Activated naive CD8-positive, alpha-beta T cell (primary cell): ENCODE measurements at regions not wholly inside any gene's neighbourhood (a gene's known extent, or its start where the extent isn't known, plus 50 kb on each side); places are given as distances from the start of the nearest gene placed in this dataset.

ENCODE experiments used
- H3K27ac Mint-ChIP-seq: one replicate; pipeline ENCODE4 v1.8.0; 2021; ENCODE audit warnings: mixed read lengths
- H3K27me3 Mint-ChIP-seq: one replicate; pipeline ENCODE4 v1.8.0; 2021; ENCODE audit warnings: mixed read lengths
- H3K36me3 Mint-ChIP-seq: one replicate; pipeline ENCODE4 v1.8.0; 2021; ENCODE audit warnings: mixed read lengths
- H3K4me1 Mint-ChIP-seq: one replicate; pipeline ENCODE4 v1.8.0; 2021; ENCODE audit warnings: low read depth, mixed read lengths
- H3K4me3 Mint-ChIP-seq: one replicate; pipeline ENCODE4 v1.8.0; 2021; ENCODE audit warnings: mild to moderate bottlenecking, mixed read lengths
- H3K9me3 Mint-ChIP-seq: one replicate; pipeline ENCODE4 v1.8.0; 2021; ENCODE audit warnings: low read depth, mixed read lengths

GRCh38 chr5:81883371-81883770, 88.5 kb upstream of the ATG10 start:
- no peaks in the 10 kb centered on the region for H3K4me1 Mint-ChIP-seq
- H3K36me3 Mint-ChIP-seq, result no peaks in the 10 kb centered on the region
- H3K4me3 Mint-ChIP-seq, result no peak overlapping the region
- H3K27me3 Mint-ChIP-seq, result no peaks in the 10 kb centered on the region
- no peak overlapping the region for H3K27ac Mint-ChIP-seq
- H3K9me3 Mint-ChIP-seq, result no peaks in the 10 kb centered on the region

GRCh38 chr5:81881595-81881994, 90.2 kb upstream of the ATG10 start:
- no peaks in the 10 kb centered on the region for H3K27me3 Mint-ChIP-seq
- H3K27ac Mint-ChIP-seq, result no peak overlapping the region

GRCh38 chr5:81879936-81880335, 91.9 kb upstream of the ATG10 start:
- Mint-ChIP-seq H3K4me1 (no peaks in the 10 kb centered on the region), H3K27me3 (no peaks in the 10 kb centered on the region), H3K27ac (no peak overlapping the region), H3K4me3 (no peak overlapping the region), H3K9me3 (no peaks in the 10 kb centered on the region), H3K36me3 (no peaks in the 10 kb centered on the region)

More at GRCh38 chr5:81881595-81881994, 90.2 kb upstream of the ATG10 start:
- no peaks in the 10 kb centered on the region for H3K9me3 Mint-ChIP-seq
- no peaks in the 10 kb centered on the region for H3K4me1 Mint-ChIP-seq
- no peak overlapping the region for H3K4me3 Mint-ChIP-seq
- no peaks in the 10 kb centered on the region for H3K36me3 Mint-ChIP-seq

- Mint-ChIP-seq H3K27me3 (no peaks in the 10 kb centered on the region), H3K4me3 (no peak overlapping the region), H3K9me3 (no peaks in the 10 kb centered on the region), H3K4me1 (no peaks in the 10 kb centered on the region), H3K36me3 (no peaks in the 10 kb centered on the region), H3K27ac (no peak overlapping the region)
Observed at GRCh38 chr5:81878333-81878732, 93.5 kb upstream of the ATG10 start.

GRCh38 chr5:81866994-81867393, 104.8 kb upstream of the ATG10 start:
- Mint-ChIP-seq H3K27me3 (no peaks in the 10 kb centered on the region), H3K9me3 (no peaks in the 10 kb centered on the region), H3K27ac (no peak overlapping the region)

GRCh38 chr5:81860778-81861177, 109.9 kb upstream of the SSBP2 start:
- no peaks in the 10 kb centered on the region for H3K36me3 Mint-ChIP-seq
- no peak overlapping the region for H3K4me3 Mint-ChIP-seq
- peaks cover 2% of the 10 kb centered on the region for H3K4me1 Mint-ChIP-seq

More at GRCh38 chr5:81866994-81867393, 104.8 kb upstream of the ATG10 start:
- Mint-ChIP-seq H3K36me3 (no peaks in the 10 kb centered on the region), H3K4me3 (no peak overlapping the region), H3K4me1 (no peaks in the 10 kb centered on the region)

GRCh38 chr5:81859624-81860023, 108.7 kb upstream of the SSBP2 start:
- Mint-ChIP-seq H3K27me3 (no peaks in the 10 kb centered on the region), H3K9me3 (no peaks in the 10 kb centered on the region), H3K4me3 (no peak overlapping the region), H3K36me3 (no peaks in the 10 kb centered on the region), H3K27ac (no peak overlapping the region), H3K4me1 (peaks cover 6% of the 10 kb centered on the region)

More at GRCh38 chr5:81860778-81861177, 109.9 kb upstream of the SSBP2 start:
- H3K27me3 Mint-ChIP-seq, result no peaks in the 10 kb centered on the region
- H3K9me3 Mint-ChIP-seq, result no peaks in the 10 kb centered on the region
- no peak overlapping the region for H3K27ac Mint-ChIP-seq

GRCh38 chr5:81856948-81857928, 106.3 kb upstream of the SSBP2 start:
- Mint-ChIP-seq H3K27me3 (no peaks in the 10 kb centered on the region), H3K4me3 (no peak overlapping the region), H3K4me1 (peaks cover 24% of the 10 kb centered on the region), H3K27ac (no peak overlapping the region), H3K36me3 (no peaks in the 10 kb centered on the region), H3K9me3 (no peaks in the 10 kb centered on the region)

GRCh38 chr5:81855591-81855990, 104.7 kb upstream of the SSBP2 start:
- no peaks in the 10 kb centered on the region for H3K9me3 Mint-ChIP-seq
- H3K4me1 Mint-ChIP-seq, result peaks cover 36% of the 10 kb centered on the region
- H3K27me3 Mint-ChIP-seq, result no peaks in the 10 kb centered on the region
- no peak overlapping the region for H3K4me3 Mint-ChIP-seq
- H3K36me3 Mint-ChIP-seq, result no peaks in the 10 kb centered on the region
- H3K27ac Mint-ChIP-seq, result no peak overlapping the region

GRCh38 chr5:81854915-81855314, 104.0 kb upstream of the SSBP2 start:
- Mint-ChIP-seq H3K9me3 (no peaks in the 10 kb centered on the region), H3K27ac (no peak overlapping the region), H3K4me3 (no peak overlapping the region), H3K27me3 (no peaks in the 10 kb centered on the region), H3K4me1 (peaks cover 42% of the 10 kb centered on the region), H3K36me3 (no peaks in the 10 kb centered on the region)

- Mint-ChIP-seq H3K9me3 (no peaks in the 10 kb centered on the region), H3K27ac (no peak overlapping the region), H3K4me1 (peaks cover 42% of the 10 kb centered on the region), H3K4me3 (no peak overlapping the region), H3K36me3 (no peaks in the 10 kb centered on the region), H3K27me3 (no peaks in the 10 kb centered on the region)
Observed at GRCh38 chr5:81854485-81854884, 103.6 kb upstream of the SSBP2 start.

- Mint-ChIP-seq H3K9me3 (no peaks in the 10 kb centered on the region), H3K27ac (peak overlapping the region; percentile 99), H3K36me3 (no peaks in the 10 kb centered on the region), H3K4me1 (peaks cover 42% of the 10 kb centered on the region), H3K4me3 (peak overlapping the region; percentile 97), H3K27me3 (no peaks in the 10 kb centered on the region)
Observed at GRCh38 chr5:81853030-81853357, 102.1 kb upstream of the SSBP2 start.

- no peaks in the 10 kb centered on the region for H3K27me3 Mint-ChIP-seq
- H3K4me1 Mint-ChIP-seq, result peaks cover 42% of the 10 kb centered on the region
- no peaks in the 10 kb centered on the region for H3K36me3 Mint-ChIP-seq
- H3K9me3 Mint-ChIP-seq, result no peaks in the 10 kb centered on the region
- peak overlapping the region; percentile 99 for H3K27ac Mint-ChIP-seq
- peak overlapping the region; percentile 97 for H3K4me3 Mint-ChIP-seq
Observed at GRCh38 chr5:81852291-81853029, 101.6 kb upstream of the SSBP2 start.

- no peaks in the 10 kb centered on the region for H3K9me3 Mint-ChIP-seq
- H3K36me3 Mint-ChIP-seq, result no peaks in the 10 kb centered on the region
- H3K27me3 Mint-ChIP-seq, result no peaks in the 10 kb centered on the region
- H3K27ac Mint-ChIP-seq, result peak overlapping the region; percentile 99
- H3K4me3 Mint-ChIP-seq, result peak overlapping the region; percentile 97
- H3K4me1 Mint-ChIP-seq, result peaks cover 40% of the 10 kb centered on the region
Observed at GRCh38 chr5:81851481-81852178, 100.7 kb upstream of the SSBP2 start.
